IMR-90 (cell line): ENCODE measurements at regions not wholly inside any gene's neighbourhood (a gene's known extent, or its start where the extent isn't known, plus 50 kb on each side); places are given as distances from the start of the nearest gene placed in this dataset.

Experiments
- ATAC-seq: fragments of 200-7000 bp; cut with Tn5 transposase; 2 replicates; pipeline ENCODE4 v1.9.1; 2020; ENCODE audit warnings: low read depth, mild to moderate bottlenecking, moderate library complexity
- BruUV-seq: library from RNA; stranded (reverse); fragments of 400-500 nt; replicated peaks from 2 replicates; lab custom pipeline; 2021; lab: Mats Ljungman, UMichigan
- CTCF ChIA-PET: fragments of 300-600 bp; formaldehyde crosslinking; extraction: SDS; loops from one replicate; lab custom pipeline; 2021; ENCODE audit warnings: antibody characterized with exemption; lab: Yijun Ruan, JAX
- POLR2A ChIA-PET: fragments of 300-600 bp; sonication (Branson Sonifier 250); formaldehyde crosslinking; loops from one replicate; lab custom pipeline; 2022; ENCODE audit warnings: antibody characterized with exemption; ENCODE audit not compliant: unreplicated experiment; lab: Charles Lee
- DNase-seq: peaks from one replicate; pipeline ENCODE4 v3.0.0; 2013
- H2AFZ ChIP-seq: replicated peaks from 2 replicates; pipeline ENCODE3; 2013; ENCODE audit warnings: low read length, mild to moderate bottlenecking; ENCODE audit not compliant: poor library complexity
- H2AK5ac ChIP-seq: 2 replicates; pipeline ENCODE4 v1.6.1; 2013; ENCODE audit warnings: low read depth, low read length, inconsistent platforms
- H2AK9ac ChIP-seq: replicated peaks from 2 replicates; pipeline ENCODE3; 2013; ENCODE audit warnings: mild to moderate bottlenecking, low read depth, low read length, moderate library complexity; ENCODE audit not compliant: poor library complexity
- H2BK120ac ChIP-seq: 2 replicates; pipeline ENCODE4 v1.6.1; 2013; ENCODE audit warnings: low read depth, low read length, inconsistent platforms
- H2BK15ac ChIP-seq: 3 replicates; pipeline ENCODE4 v1.6.1; 2013; ENCODE audit warnings: low read depth, low read length, inconsistent platforms
- H2BK20ac ChIP-seq: 2 replicates; pipeline ENCODE4 v1.6.1; 2013; ENCODE audit warnings: low read depth, mild to moderate bottlenecking, inconsistent platforms, low read length, moderate library complexity
- H2BK5ac ChIP-seq: 2 replicates; pipeline ENCODE4 v1.6.1; 2013; ENCODE audit warnings: mild to moderate bottlenecking, low read depth, low read length, inconsistent platforms; ENCODE audit not compliant: poor library complexity, severe bottlenecking
- H3K14ac ChIP-seq: replicated peaks from 2 replicates; pipeline ENCODE4 v1.6.1; 2013; ENCODE audit warnings: low read depth, low read length, inconsistent platforms
- H3K18ac ChIP-seq: 2 replicates; pipeline ENCODE4 v1.6.1; 2013; ENCODE audit warnings: low read depth, low read length, control low read depth
- H3K23ac ChIP-seq: 2 replicates; pipeline ENCODE4 v1.6.1; 2013; ENCODE audit warnings: low read depth, low read length, inconsistent platforms
- H3K27ac ChIP-seq: 2 replicates; pipeline ENCODE4 v1.5.1; 2013; ENCODE audit warnings: mild to moderate bottlenecking, control low read depth, low read length; ENCODE audit not compliant: insufficient read depth
- H3K27me3 ChIP-seq: 2 replicates; pipeline ENCODE4 v1.6.1; 2013; ENCODE audit warnings: low read length; ENCODE audit not compliant: control insufficient read depth, insufficient read depth
- H3K36me3 ChIP-seq: 2 replicates; pipeline ENCODE4 v1.6.1; 2013; ENCODE audit warnings: low read length, mixed read lengths; ENCODE audit not compliant: control insufficient read depth, insufficient read depth
- H3K4ac ChIP-seq: 2 replicates; pipeline ENCODE4 v1.6.1; 2013; ENCODE audit warnings: low read depth, low read length, inconsistent platforms
- H3K4me1 ChIP-seq: 2 replicates; pipeline ENCODE4 v1.6.1; 2013; ENCODE audit warnings: low read length, mixed read lengths; ENCODE audit not compliant: control insufficient read depth, insufficient read depth
- H3K4me2 ChIP-seq: 2 replicates; pipeline ENCODE4 v1.6.1; 2013; ENCODE audit warnings: low read depth, mild to moderate bottlenecking, control low read depth, low read length, moderate library complexity
- H3K4me3 ChIP-seq: 2 replicates; pipeline ENCODE4 v1.5.1; 2013; ENCODE audit warnings: low read depth, mild to moderate bottlenecking, control low read depth, low read length, moderate library complexity; ENCODE audit not compliant: insufficient read depth
- H3K56ac ChIP-seq: 2 replicates; pipeline ENCODE4 v1.6.1; 2013; ENCODE audit warnings: low read length, inconsistent platforms; ENCODE audit not compliant: insufficient read depth; ENCODE audit errors: extremely low read depth
- H3K79me1 ChIP-seq, 2 experiments: 2 replicates each; pipeline ENCODE4 v1.6.1; 2013; ENCODE audit warnings: low read length in 2 of 2, inconsistent platforms in 1 of 2, low read depth in 1 of 2
- H3K9ac ChIP-seq: 2 replicates; pipeline ENCODE4 v1.6.1; 2013; ENCODE audit warnings: low read depth, low read length, control low read depth
- H3K9me1 ChIP-seq: 2 replicates; pipeline ENCODE4 v1.6.1; 2013; ENCODE audit warnings: low read length, inconsistent platforms; ENCODE audit not compliant: insufficient read depth
- H3K9me3 ChIP-seq: 2 replicates; pipeline ENCODE4 v1.6.1; 2013; ENCODE audit warnings: low read length; ENCODE audit not compliant: control insufficient read depth, insufficient read depth
- H4K20me1 ChIP-seq: 2 replicates; pipeline ENCODE4 v1.6.1; 2013; ENCODE audit warnings: low read length, inconsistent platforms; ENCODE audit not compliant: insufficient read depth
- H4K5ac ChIP-seq: 2 replicates; pipeline ENCODE4 v1.6.1; 2013; ENCODE audit warnings: mild to moderate bottlenecking, low read depth, low read length, control low read depth
- H4K8ac ChIP-seq, 2 experiments: 2 replicates each; pipeline ENCODE4 v1.6.1; 2013; ENCODE audit warnings: low read depth in 2 of 2, low read length in 2 of 2, control low read depth in 1 of 2, inconsistent platforms in 1 of 2
- H4K91ac ChIP-seq: 2 replicates; pipeline ENCODE4 v1.6.1; 2013; ENCODE audit warnings: low read depth, low read length, inconsistent platforms; ENCODE audit not compliant: insufficient read depth
- BHLHE40 ChIP-seq: fragments of 150-350 bp; IDR thresholded peaks from 2 replicates; pipeline ENCODE4 v1.6.1; 2016; ENCODE audit warnings: mild to moderate bottlenecking, low read depth, low read length
- CTCF ChIP-seq: conservative IDR thresholded peaks from 2 replicates; pipeline ENCODE4 v1.5.1; 2012; ENCODE audit warnings: mild to moderate bottlenecking, low read depth, low read length, improper control_type of control experiment
- NFE2L2 ChIP-seq: fragments of 150-350 bp; IDR thresholded peaks from 2 replicates; pipeline ENCODE4 v1.6.1; 2016; ENCODE audit warnings: low read depth, mild to moderate bottlenecking, low read length
- USF2 ChIP-seq: fragments of 150-350 bp; IDR thresholded peaks from 2 replicates; pipeline ENCODE4 v1.6.1; 2017; ENCODE audit warnings: mild to moderate bottlenecking, antibody characterized with exemption, low read length, low read depth
- WGBS, 2 experiments: methylation state at CpG; one replicate each; pipeline versions ENCODE4 v1.1.5 to v1.1.7; 2013; ENCODE audit warnings: missing lambda C conversion rate in 2 of 2; ENCODE audit not compliant: insufficient read length in 1 of 2; ENCODE audit errors: extremely low coverage in 2 of 2; 5-methylcytosine and 5-hydroxymethylcytosine counted together
- dilution Hi-C: fragments of 300-500 bp; cut with HindIII; formaldehyde crosslinking; loops from one replicate; pipeline ENCODE4 v1.14.3; 2018; ENCODE audit warnings: low sequenced_read_pairs; ENCODE audit not compliant: unreplicated experiment
- in situ Hi-C: fragments of 300-500 bp; cut with MboI; formaldehyde crosslinking; loops from 3 replicates; pipeline ENCODE4 v1.14.3; 2019; ENCODE audit warnings: low sequenced_read_pairs, inconsistent platforms, mixed read lengths
- intact Hi-C: fragments of 100-400 bp; cut with micrococcal nuclease; formaldehyde crosslinking; loops from 2 replicates; pipeline ENCODE4 v1.10.0; 2022

- H3K36me3 ChIP-seq: no peaks in the 10 kb centered on the region
- no peak overlapping the region for H2BK15ac ChIP-seq
- no peak overlapping the region for H3K18ac ChIP-seq
- no peaks in the 10 kb centered on the region for H3K79me1 ChIP-seq
- ATAC-seq (no peak), DNase-seq (no peak)
- no TSS peak for BruUV-seq
- no peak overlapping the region for H4K8ac ChIP-seq
- no peak overlapping the region for H2AFZ ChIP-seq
- H4K20me1 ChIP-seq: no peaks in the 10 kb centered on the region
- TF ChIP-seq USF2: no peak
- TF ChIP-seq NFE2L2: no peak
- no peak for TF ChIP-seq BHLHE40
- TF ChIP-seq CTCF: no peak
- H2BK5ac ChIP-seq: no peak overlapping the region
- H3K4ac ChIP-seq: no peak overlapping the region
- intact Hi-C loops: no loop called here
- H2AK9ac ChIP-seq: no peak overlapping the region
- no peaks in the 10 kb centered on the region for H3K9me3 ChIP-seq
- H3K9me1 ChIP-seq: no peaks in the 10 kb centered on the region
- H3K4me1 ChIP-seq: no peaks in the 10 kb centered on the region
- 90% methylated on average over 2 of the region's 2 CpGs; no CpG with 5 or more reads in 1 of the 2 experiments for WGBS, 2 experiments
- H4K5ac ChIP-seq: no peak overlapping the region
- H3K23ac ChIP-seq: no peak overlapping the region
- no peak overlapping the region for H2BK20ac ChIP-seq
- H3K56ac ChIP-seq: no peak overlapping the region
- ChIA-PET POLR2A (no interaction called here), CTCF (no interaction called here)
- H2BK120ac ChIP-seq: no peak overlapping the region
- peaks cover 19% of the 10 kb centered on the region for H3K27me3 ChIP-seq
- in situ Hi-C loops: no loop called here
- dilution Hi-C loops: no loop called here
- no peak overlapping the region for H3K4me2 ChIP-seq
- no peak overlapping the region for H3K4me3 ChIP-seq
- no peak overlapping the region for H3K9ac ChIP-seq
- H3K14ac ChIP-seq: no peak overlapping the region
- H2AK5ac ChIP-seq: no peak overlapping the region
- no peak overlapping the region for H3K27ac ChIP-seq
- no peak overlapping the region for H4K91ac ChIP-seq
Observed at GRCh38 chr10:62727934-62728333, 76.6 kb upstream of the ADO start.
